ENCODE measurements at regions not wholly inside any gene's neighbourhood (a gene's known extent, or its start where the extent isn't known, plus 50 kb on each side); places are given as distances from the start of the nearest gene placed in this dataset.
"Not testable (repeated sequence)": the region's sequence is repeated elsewhere in the genome, so short reads cannot be mapped to it uniquely, and the experiment has no call there.

DNA sequence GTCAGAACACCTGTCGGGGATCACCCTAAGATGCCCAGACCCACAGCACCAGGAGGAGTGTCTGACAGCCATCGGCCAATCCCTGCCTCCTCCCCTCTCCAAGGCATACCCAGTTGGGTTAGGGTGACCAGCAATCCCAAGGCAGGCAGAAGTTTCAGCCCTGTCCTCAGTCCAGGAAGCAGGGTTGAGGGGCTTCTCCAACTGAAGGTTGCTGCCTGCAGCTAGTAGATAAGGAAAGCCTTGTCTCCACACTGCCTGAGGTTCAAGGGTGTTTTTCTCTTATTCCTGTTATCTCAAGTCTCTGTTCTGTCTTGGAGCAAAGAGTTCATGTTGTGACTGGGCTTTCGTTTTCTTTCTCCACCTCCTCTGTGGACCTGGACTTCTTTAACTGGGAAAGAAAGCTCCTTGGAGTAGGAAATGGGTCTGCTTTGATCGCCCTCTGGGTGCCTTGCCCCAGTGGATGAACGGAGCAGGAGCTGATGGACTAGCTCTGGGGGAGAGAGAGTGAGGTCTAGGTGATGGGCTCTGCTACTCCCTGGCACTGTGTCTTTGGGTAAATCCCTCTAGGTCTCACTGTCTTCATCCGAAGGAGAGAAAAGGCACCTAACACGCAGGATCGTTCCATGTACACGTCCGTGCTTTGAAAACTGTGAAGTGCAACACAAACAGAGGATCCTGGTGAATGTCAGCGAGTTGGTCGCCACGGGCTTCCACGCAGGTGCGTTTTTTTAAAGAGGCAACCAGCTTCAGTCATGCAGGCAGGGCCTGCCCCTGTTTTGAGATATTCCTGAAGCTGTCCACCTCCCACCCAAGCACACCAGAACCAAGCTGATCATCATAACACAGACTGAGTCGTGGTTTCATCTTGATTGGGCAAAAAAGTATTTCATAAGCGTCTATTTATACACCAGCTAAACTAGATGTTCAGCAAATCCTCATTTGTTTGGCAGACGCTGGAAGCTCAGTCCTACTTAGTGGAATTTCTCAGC, 52.5 kb upstream of the FOXN3 start:
- no peak for DNase-seq (ENCODE audit: low spot score)

DNA sequence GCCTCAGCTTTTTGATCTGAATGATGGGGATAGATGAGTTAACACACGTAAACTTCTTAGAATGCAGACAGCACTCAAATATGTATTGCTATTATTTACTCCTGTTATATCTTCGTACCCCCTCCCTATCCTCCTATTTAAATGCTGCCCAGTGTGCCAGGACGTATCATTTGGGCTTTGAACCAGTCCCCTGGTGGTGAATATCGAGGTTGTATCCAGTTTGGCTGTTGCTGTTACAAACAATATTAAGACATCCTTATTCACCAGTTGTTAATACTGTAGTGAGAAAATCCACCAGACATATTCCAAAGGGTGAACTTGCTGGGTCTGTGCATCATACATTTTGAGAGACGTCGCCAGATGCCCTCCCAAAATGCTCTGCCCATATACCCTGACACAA, 51.5 kb upstream of the FOXN3 start:
- DNase-seq (ENCODE audit: low spot score): no peak

- not testable (repeated sequence) for DNase-seq (ENCODE audit: low spot score)
These were observed 51.0 kb upstream of the FOXN3 start for GRCh38 chr14:89468030-89468429.

- DNase-seq (ENCODE audit: low spot score): no peak
These were observed 49.9 kb upstream of the FOXN3 start for GRCh38 chr14:89466944-89467343.

Data from umbilical cord (tissue), 1 donor.